IgD-negative memory B cell (primary cell): ENCODE measurements at regions not wholly inside any gene's neighbourhood (a gene's known extent, or its start where the extent isn't known, plus 50 kb on each side); places are given as distances from the start of the nearest gene placed in this dataset.
A peak's percentile ranks its signal among the peaks of the same experiment; 100 is the strongest.

ENCODE experiments used
- H3K27ac Mint-ChIP-seq, 3 donors: one replicate each; pipeline ENCODE4 v1.8.0; 2020 to 2022; ENCODE audit warnings: mild to moderate bottlenecking in 3 of 3, mixed read lengths in 3 of 3, moderate library complexity in 1 of 3
- H3K27me3 Mint-ChIP-seq: one replicate; pipeline ENCODE4 v1.8.0; 2021; ENCODE audit warnings: mixed read lengths
- H3K36me3 Mint-ChIP-seq: one replicate; pipeline ENCODE4 v1.8.0; 2020; ENCODE audit warnings: mild to moderate bottlenecking, mixed read lengths
- H3K4me1 Mint-ChIP-seq, 3 donors: one replicate each; pipeline ENCODE4 v1.8.0; 2020 to 2022; ENCODE audit warnings: mixed read lengths in 3 of 3, mild to moderate bottlenecking in 1 of 3
- H3K4me3 Mint-ChIP-seq, 4 donors: one replicate each; pipeline ENCODE4 v1.8.0; 2020 to 2022; ENCODE audit warnings: mild to moderate bottlenecking in 4 of 4, mixed read lengths in 4 of 4, moderate library complexity in 3 of 4
- H3K9me3 Mint-ChIP-seq, 3 donors: one replicate each; pipeline ENCODE4 v1.8.0; 2020 to 2021; ENCODE audit warnings: mixed read lengths in 3 of 3, mild to moderate bottlenecking in 1 of 3

GRCh38 chr15:29364426-29365078 is 94.9 kb upstream of the NSMCE3 start:
- Mint-ChIP-seq H3K4me3 (no peak overlapping the region), H3K27me3 (peaks cover 11% of the 10 kb centered on the region), H3K9me3 (peaks cover 8 to 14% (median 13%) of the 10 kb centered on the region in 3 donors), H3K4me1 (peaks cover 0 to 4% (median 0%) of the 10 kb centered on the region in 3 donors), H3K27ac (no peak overlapping the region), H3K36me3 (no peaks in the 10 kb centered on the region)

- H3K9me3 Mint-ChIP-seq, result peaks cover 0 to 4% (median 1%) of the 10 kb centered on the region in 3 donors
These were observed 91.9 kb upstream of the NSMCE3 start for GRCh38 chr15:29361560-29361959.

GRCh38 chr15:29360152-29360551 is 90.5 kb upstream of the NSMCE3 start:
- H3K36me3 Mint-ChIP-seq, result no peaks in the 10 kb centered on the region
- H3K4me3 Mint-ChIP-seq, result no peak overlapping the region
- H3K27ac Mint-ChIP-seq, result peak overlapping the region in 1 of 3 donors; percentile 18
- H3K9me3 Mint-ChIP-seq, result peaks cover 0 to 1% (median 1%) of the 10 kb centered on the region in 3 donors
- peaks cover 3% of the 10 kb centered on the region for H3K27me3 Mint-ChIP-seq
- H3K4me1 Mint-ChIP-seq, result peaks cover 0 to 2% (median 0%) of the 10 kb centered on the region in 3 donors

More at GRCh38 chr15:29361560-29361959, 91.9 kb upstream of the NSMCE3 start:
- H3K27ac Mint-ChIP-seq, result no peak overlapping the region
- H3K36me3 Mint-ChIP-seq, result no peaks in the 10 kb centered on the region
- no peak overlapping the region for H3K4me3 Mint-ChIP-seq
- peaks cover 6% of the 10 kb centered on the region for H3K27me3 Mint-ChIP-seq
- peaks cover 0 to 4% (median 0%) of the 10 kb centered on the region in 3 donors for H3K4me1 Mint-ChIP-seq

GRCh38 chr15:29356786-29357185 is 87.2 kb upstream of the NSMCE3 start:
- Mint-ChIP-seq H3K4me1 (no peaks in the 10 kb centered on the region), H3K9me3 (peaks cover 0 to 1% (median 0%) of the 10 kb centered on the region in 3 donors), H3K27ac (no peak overlapping the region), H3K27me3 (peaks cover 11% of the 10 kb centered on the region), H3K4me3 (peak overlapping the region in 1 of 4 donors; percentile 14), H3K36me3 (no peaks in the 10 kb centered on the region)

- H3K36me3 Mint-ChIP-seq, result no peaks in the 10 kb centered on the region
- no peaks in the 10 kb centered on the region for H3K4me1 Mint-ChIP-seq
- H3K9me3 Mint-ChIP-seq, result peaks cover 0 to 1% (median 0%) of the 10 kb centered on the region in 3 donors
- peaks cover 8% of the 10 kb centered on the region for H3K27me3 Mint-ChIP-seq
- H3K4me3 Mint-ChIP-seq, result no peak overlapping the region
- no peak overlapping the region for H3K27ac Mint-ChIP-seq
These were observed 85.9 kb upstream of the NSMCE3 start for GRCh38 chr15:29355477-29355876.

GRCh38 chr15:29352402-29352801 is 82.8 kb upstream of the NSMCE3 start:
- H3K27me3 Mint-ChIP-seq, result peaks cover 10% of the 10 kb centered on the region

GRCh38 chr15:29349196-29349595 is 79.6 kb upstream of the NSMCE3 start:
- Mint-ChIP-seq H3K4me1 (no peaks in the 10 kb centered on the region), H3K4me3 (no peak overlapping the region), H3K27ac (no peak overlapping the region), H3K9me3 (no peaks in the 10 kb centered on the region), H3K36me3 (peaks cover 1% of the 10 kb centered on the region), H3K27me3 (peaks cover 8% of the 10 kb centered on the region)

More at GRCh38 chr15:29352402-29352801, 82.8 kb upstream of the NSMCE3 start:
- Mint-ChIP-seq H3K36me3 (peaks cover 1% of the 10 kb centered on the region), H3K9me3 (peaks cover 0 to 1% (median 0%) of the 10 kb centered on the region in 3 donors), H3K4me3 (no peak overlapping the region), H3K4me1 (no peaks in the 10 kb centered on the region), H3K27ac (no peak overlapping the region)

- Mint-ChIP-seq H3K9me3 (no peaks in the 10 kb centered on the region), H3K4me1 (no peaks in the 10 kb centered on the region), H3K27ac (no peak overlapping the region), H3K27me3 (peaks cover 3% of the 10 kb centered on the region), H3K4me3 (no peak overlapping the region), H3K36me3 (peaks cover 1% of the 10 kb centered on the region)
These were observed 78.8 kb upstream of the NSMCE3 start for GRCh38 chr15:29348336-29348914.

- H3K4me1 Mint-ChIP-seq, result no peaks in the 10 kb centered on the region
- peaks cover 3% of the 10 kb centered on the region for H3K27me3 Mint-ChIP-seq
- peaks cover 1% of the 10 kb centered on the region for H3K36me3 Mint-ChIP-seq
- no peak overlapping the region for H3K27ac Mint-ChIP-seq
- no peak overlapping the region for H3K4me3 Mint-ChIP-seq
- H3K9me3 Mint-ChIP-seq, result no peaks in the 10 kb centered on the region
These were observed 77.4 kb upstream of the NSMCE3 start for GRCh38 chr15:29346998-29347397.

GRCh38 chr15:29345549-29346525 is 76.2 kb upstream of the NSMCE3 start:
- H3K4me1 Mint-ChIP-seq, result no peaks in the 10 kb centered on the region
- no peak overlapping the region for H3K4me3 Mint-ChIP-seq
- peaks cover 1% of the 10 kb centered on the region for H3K36me3 Mint-ChIP-seq
- H3K27me3 Mint-ChIP-seq, result peaks cover 3% of the 10 kb centered on the region
- no peaks in the 10 kb centered on the region for H3K9me3 Mint-ChIP-seq
- no peak overlapping the region for H3K27ac Mint-ChIP-seq

GRCh38 chr15:29344474-29344873 is 74.9 kb upstream of the NSMCE3 start:
- Mint-ChIP-seq H3K27ac (no peak overlapping the region), H3K27me3 (peaks cover 3% of the 10 kb centered on the region)

GRCh38 chr15:29343229-29343628 is 73.6 kb upstream of the NSMCE3 start:
- Mint-ChIP-seq H3K4me3 (no peak overlapping the region), H3K36me3 (no peaks in the 10 kb centered on the region), H3K9me3 (no peaks in the 10 kb centered on the region), H3K4me1 (no peaks in the 10 kb centered on the region), H3K27me3 (peaks cover 3% of the 10 kb centered on the region), H3K27ac (no peak overlapping the region)

More at GRCh38 chr15:29344474-29344873, 74.9 kb upstream of the NSMCE3 start:
- no peak overlapping the region for H3K4me3 Mint-ChIP-seq
- no peaks in the 10 kb centered on the region for H3K36me3 Mint-ChIP-seq
- H3K4me1 Mint-ChIP-seq, result no peaks in the 10 kb centered on the region
- H3K9me3 Mint-ChIP-seq, result no peaks in the 10 kb centered on the region

GRCh38 chr15:29342201-29342600 is 72.6 kb upstream of the NSMCE3 start:
- H3K4me3 Mint-ChIP-seq, result no peak overlapping the region
- H3K4me1 Mint-ChIP-seq, result no peaks in the 10 kb centered on the region
- H3K27me3 Mint-ChIP-seq, result peaks cover 2% of the 10 kb centered on the region
- H3K36me3 Mint-ChIP-seq, result no peaks in the 10 kb centered on the region
- H3K9me3 Mint-ChIP-seq, result no peaks in the 10 kb centered on the region
- H3K27ac Mint-ChIP-seq, result no peak overlapping the region

- no peaks in the 10 kb centered on the region for H3K36me3 Mint-ChIP-seq
- peak overlapping the region in 1 of 3 donors; percentile 28 for H3K27ac Mint-ChIP-seq
- peaks cover 2% of the 10 kb centered on the region for H3K27me3 Mint-ChIP-seq
- H3K4me3 Mint-ChIP-seq, result no peak overlapping the region
- no peaks in the 10 kb centered on the region for H3K9me3 Mint-ChIP-seq
- peaks cover 0 to under 1% (median under 1%) of the 10 kb centered on the region in 3 donors for H3K4me1 Mint-ChIP-seq
These were observed 67.7 kb upstream of the NSMCE3 start for GRCh38 chr15:29337156-29337959.
